ENCODE measurements at regions not wholly inside any gene's neighbourhood (a gene's known extent, or its start where the extent isn't known, plus 50 kb on each side); places are given as distances from the start of the nearest gene placed in this dataset.

GRCh38 chr13:109568339-109568818 is 218.0 kb downstream of the IRS2 start:
- peak overlapping the region; percentile 58 for H3K27ac ChIP-seq (ENCODE audit: low read length)
- H3K9me3 ChIP-seq (ENCODE audit: insufficient read depth, low read length, severe bottlenecking) = no peaks in the 10 kb centered on the region
- H3K4me2 ChIP-seq (ENCODE audit: insufficient read depth, low read length) = no peak overlapping the region
- H4K20me1 ChIP-seq (ENCODE audit: insufficient read depth, low read length) = no peaks in the 10 kb centered on the region; the same call in 1 of the 2 replicates
- no peaks in the 10 kb centered on the region for H3K27me3 ChIP-seq (ENCODE audit: insufficient read depth, low read length, poor library complexity)
- no peak for ATAC-seq (ENCODE audit: insufficient read depth, low read depth)
- TF ChIP-seq EZH2 (IDR thresholded peaks at IDR 0.05; ENCODE audit: borderline replicate concordance, low read depth, low read length, severe bottlenecking) = no peak
- TF ChIP-seq CTCF (IDR thresholded peaks at IDR 0.05; ENCODE audit: borderline replicate concordance, extremely low read depth, low read length, poor library complexity, severe bottlenecking) = no peak
- H3K4me3 ChIP-seq (ENCODE audit: low read depth in 1 of 2, low read length in 2 of 2) = no peak overlapping the region
- H3K9ac ChIP-seq (ENCODE audit: low read depth, low read length) = 0 out of 2 replicates have a peak overlapping the region, but pooled peaks have one; percentile 2
- H3K36me3 ChIP-seq (ENCODE audit: insufficient read depth, low read length) = peaks cover 2% of the 10 kb centered on the region; the same call in 1 of the 2 replicates
- H2AFZ ChIP-seq (ENCODE audit: low read depth, low read length) = no peak overlapping the region
- no peak for DNase-seq
- peaks cover 43% of the 10 kb centered on the region for H3K4me1 ChIP-seq (ENCODE audit: insufficient read depth, low read length)
- peaks cover 44% of the 10 kb centered on the region for H3K79me2 ChIP-seq (ENCODE audit: insufficient read depth, low read length)

DNA sequence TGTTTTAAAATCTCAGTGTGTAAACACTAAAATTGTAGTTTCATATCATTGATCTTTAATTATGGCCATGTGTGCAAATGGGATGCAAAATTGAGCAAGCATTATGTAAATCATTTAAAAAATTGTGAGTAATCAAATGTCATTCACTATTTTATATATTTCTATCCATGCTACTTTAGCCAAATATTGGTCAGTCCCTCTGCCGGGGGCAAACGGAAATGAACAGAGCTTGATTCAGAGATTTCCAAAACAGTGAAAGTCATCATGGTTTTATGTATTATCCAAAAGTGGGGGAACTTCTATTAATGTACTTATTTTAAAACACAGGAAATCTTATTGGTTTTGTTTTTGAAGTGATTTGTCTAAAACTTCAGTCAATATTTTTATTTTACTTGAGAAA is 219.1 kb downstream of the IRS2 start:
- H3K79me2 ChIP-seq (ENCODE audit: insufficient read depth, low read length) = peaks cover 34% of the 10 kb centered on the region
- TF ChIP-seq CTCF (IDR thresholded peaks at IDR 0.05; ENCODE audit: borderline replicate concordance, extremely low read depth, low read length, poor library complexity, severe bottlenecking) (no peak), EZH2 (IDR thresholded peaks at IDR 0.05; ENCODE audit: borderline replicate concordance, low read depth, low read length, severe bottlenecking) (no peak)
- no peak overlapping the region for H2AFZ ChIP-seq (ENCODE audit: low read depth, low read length)
- H3K36me3 ChIP-seq (ENCODE audit: insufficient read depth, low read length) = peaks cover 2% of the 10 kb centered on the region; the same call in 1 of the 2 replicates
- H3K27ac ChIP-seq (ENCODE audit: low read length) = no peak overlapping the region
- no peaks in the 10 kb centered on the region for H3K9me3 ChIP-seq (ENCODE audit: insufficient read depth, low read length, severe bottlenecking)
- DNase-seq = no peak
- no peaks in the 10 kb centered on the region for H3K27me3 ChIP-seq (ENCODE audit: insufficient read depth, low read length, poor library complexity)
- H3K4me1 ChIP-seq (ENCODE audit: insufficient read depth, low read length) = peaks cover 33% of the 10 kb centered on the region
- no peak for ATAC-seq (ENCODE audit: insufficient read depth, low read depth)
- no peaks in the 10 kb centered on the region; the same call in 1 of the 2 replicates for H4K20me1 ChIP-seq (ENCODE audit: insufficient read depth, low read length)
- H3K4me3 ChIP-seq (ENCODE audit: low read depth in 1 of 2, low read length in 2 of 2) = no peak overlapping the region
- H3K9ac ChIP-seq (ENCODE audit: low read depth, low read length) = no peak overlapping the region
- H3K4me2 ChIP-seq (ENCODE audit: insufficient read depth, low read length) = no peak overlapping the region

DNA sequence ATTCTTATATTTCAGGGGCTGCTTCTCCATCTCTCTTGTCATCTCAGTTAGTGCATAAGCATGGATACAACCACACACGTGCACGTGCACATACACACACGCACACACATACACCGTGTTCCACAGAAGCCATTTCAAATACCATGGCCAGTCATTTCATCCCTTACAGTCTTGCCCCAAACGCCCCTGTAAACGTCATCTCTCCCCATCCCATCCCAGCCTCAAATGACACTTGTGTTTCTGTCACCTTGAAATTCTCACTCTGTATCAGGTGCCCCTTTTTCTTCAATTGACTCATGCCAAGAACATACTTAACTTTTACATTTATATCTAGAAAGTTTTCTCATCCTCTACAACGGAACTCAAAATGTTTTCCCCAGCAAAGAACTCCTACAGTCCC is 220.5 kb downstream of the IRS2 start:
- no peaks in the 10 kb centered on the region for H4K20me1 ChIP-seq (ENCODE audit: insufficient read depth, low read length)
- no peak overlapping the region for H3K9ac ChIP-seq (ENCODE audit: low read depth, low read length)
- no peak overlapping the region for H3K4me3 ChIP-seq (ENCODE audit: low read depth in 1 of 2, low read length in 2 of 2)
- H3K27ac ChIP-seq (ENCODE audit: low read length) = no peak overlapping the region
- peaks cover 18% of the 10 kb centered on the region for H3K4me1 ChIP-seq (ENCODE audit: insufficient read depth, low read length)
- H3K79me2 ChIP-seq (ENCODE audit: insufficient read depth, low read length) = peaks cover 23% of the 10 kb centered on the region
- TF ChIP-seq EZH2 (IDR thresholded peaks at IDR 0.05; ENCODE audit: borderline replicate concordance, low read depth, low read length, severe bottlenecking) = no peak
- no peak for TF ChIP-seq CTCF (IDR thresholded peaks at IDR 0.05; ENCODE audit: borderline replicate concordance, extremely low read depth, low read length, poor library complexity, severe bottlenecking)
- no peak for ATAC-seq (ENCODE audit: insufficient read depth, low read depth)
- DNase-seq = no peak
- H3K4me2 ChIP-seq (ENCODE audit: insufficient read depth, low read length) = no peak overlapping the region
- no peaks in the 10 kb centered on the region for H3K27me3 ChIP-seq (ENCODE audit: insufficient read depth, low read length, poor library complexity)
- no peaks in the 10 kb centered on the region for H3K9me3 ChIP-seq (ENCODE audit: insufficient read depth, low read length, severe bottlenecking)
- H3K36me3 ChIP-seq (ENCODE audit: insufficient read depth, low read length) = peaks cover 2% of the 10 kb centered on the region; the same call in 1 of the 2 replicates
- H2AFZ ChIP-seq (ENCODE audit: low read depth, low read length) = no peak overlapping the region

All from DND-41 (cell line).